ENCODE measurements at regions not wholly inside any gene's neighbourhood (a gene's known extent, or its start where the extent isn't known, plus 50 kb on each side); places are given as distances from the start of the nearest gene placed in this dataset.

- TF ChIP-seq, protein P1, sequence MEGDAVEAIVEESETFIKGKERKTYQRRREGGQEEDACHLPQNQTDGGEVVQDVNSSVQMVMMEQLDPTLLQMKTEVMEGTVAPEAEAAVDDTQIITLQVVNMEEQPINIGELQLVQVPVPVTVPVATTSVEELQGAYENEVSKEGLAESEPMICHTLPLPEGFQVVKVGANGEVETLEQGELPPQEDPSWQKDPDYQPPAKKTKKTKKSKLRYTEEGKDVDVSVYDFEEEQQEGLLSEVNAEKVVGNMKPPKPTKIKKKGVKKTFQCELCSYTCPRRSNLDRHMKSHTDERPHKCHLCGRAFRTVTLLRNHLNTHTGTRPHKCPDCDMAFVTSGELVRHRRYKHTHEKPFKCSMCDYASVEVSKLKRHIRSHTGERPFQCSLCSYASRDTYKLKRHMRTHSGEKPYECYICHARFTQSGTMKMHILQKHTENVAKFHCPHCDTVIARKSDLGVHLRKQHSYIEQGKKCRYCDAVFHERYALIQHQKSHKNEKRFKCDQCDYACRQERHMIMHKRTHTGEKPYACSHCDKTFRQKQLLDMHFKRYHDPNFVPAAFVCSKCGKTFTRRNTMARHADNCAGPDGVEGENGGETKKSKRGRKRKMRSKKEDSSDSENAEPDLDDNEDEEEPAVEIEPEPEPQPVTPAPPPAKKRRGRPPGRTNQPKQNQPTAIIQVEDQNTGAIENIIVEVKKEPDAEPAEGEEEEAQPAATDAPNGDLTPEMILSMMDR (IDR thresholded peaks at IDR 0.05) = no peak
- Histone ChIP-seq H3K9me3 (no peaks in the 10 kb centered on the region), H3K27me3 (ENCODE audit: insufficient read depth in 3 of 3, low read length in 2 of 3) (no peaks in the 10 kb centered on the region), H3K4me1 (no peaks in the 10 kb centered on the region), H3K4me3 (no peak overlapping the region), H3K27ac (no peak overlapping the region), H3K36me3 (ENCODE audit: insufficient read depth in 1 of 2, low read depth in 1 of 2) (no peaks in the 10 kb centered on the region)
- 32 to 45% (median 45%) methylated on average over 2 of the region's 2 CpGs for WGBS, 3 donors
- ATAC-seq = no peak
- DNase-seq = no peak
- intact Hi-C loops (cut with DNase I) = no loop called here
Observed at GRCh38 chr11:24157316-24157715, 339.5 kb upstream of the LUZP2 start.

DNA sequence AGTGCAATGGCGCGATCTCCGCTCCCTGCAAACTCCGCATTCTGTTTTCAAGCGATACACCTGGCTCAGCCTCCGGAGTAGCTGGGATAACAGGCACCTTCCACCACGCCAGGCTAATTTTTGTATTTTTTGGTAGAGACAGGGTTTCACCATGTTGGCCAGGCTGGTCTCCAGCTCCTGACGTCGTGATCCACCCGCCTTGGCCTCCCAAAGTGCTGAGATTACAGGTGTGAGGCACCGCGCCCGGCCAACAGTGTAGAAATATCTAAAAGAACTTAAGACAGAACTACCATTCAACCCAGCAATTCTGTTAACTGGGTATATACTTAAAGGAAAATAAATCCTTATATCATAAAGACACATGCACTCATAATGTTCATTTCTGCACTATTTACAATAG is 335.3 kb upstream of the LUZP2 start:
- Histone ChIP-seq H3K9me3 (no peaks in the 10 kb centered on the region), H3K4me1 (no peaks in the 10 kb centered on the region), H3K4me3 (no peak overlapping the region), H3K36me3 (ENCODE audit: insufficient read depth in 1 of 2, low read depth in 1 of 2) (no peaks in the 10 kb centered on the region), H3K27me3 (ENCODE audit: insufficient read depth in 3 of 3, low read length in 2 of 3) (no peaks in the 10 kb centered on the region), H3K27ac (no peak overlapping the region)
- intact Hi-C loops (cut with DNase I) = no loop called here
- ATAC-seq (no peak), DNase-seq (no peak)
- TF ChIP-seq, protein P1 (IDR thresholded peaks at IDR 0.05) = no peak
- WGBS, 3 donors = 92 to 95% (median 95%) methylated on average over 13 of the region's 13 CpGs

DNA sequence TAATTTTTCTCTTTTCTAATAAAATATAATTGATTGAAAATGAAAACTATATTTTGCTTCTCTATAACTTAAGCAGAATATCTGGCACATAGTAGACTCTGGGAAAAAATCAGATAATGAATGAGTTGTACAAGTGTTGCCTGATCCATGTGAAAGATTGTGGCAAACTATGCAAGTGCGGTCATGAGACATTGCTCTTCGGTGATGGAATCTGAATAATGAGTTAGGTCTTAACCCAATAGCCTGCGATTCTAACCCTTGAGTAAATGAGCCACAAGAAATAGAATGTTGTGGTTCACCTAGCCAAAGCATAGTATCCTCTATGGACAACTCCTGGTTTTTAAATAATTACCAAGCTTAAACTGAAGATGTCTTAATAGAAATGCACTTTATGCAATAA is 333.7 kb upstream of the LUZP2 start:
- H3K4me1 ChIP-seq = no peaks in the 10 kb centered on the region
- no peak for DNase-seq
- no peaks in the 10 kb centered on the region for H3K9me3 ChIP-seq
- 89 to 95% (median 90%) methylated on average over 3 of the region's 3 CpGs for WGBS, 3 donors
- no peaks in the 10 kb centered on the region for H3K36me3 ChIP-seq (ENCODE audit: insufficient read depth in 1 of 2, low read depth in 1 of 2)
- ATAC-seq = no peak
- H3K27me3 ChIP-seq (ENCODE audit: insufficient read depth in 3 of 3, low read length in 2 of 3) = no peaks in the 10 kb centered on the region
- intact Hi-C loops (cut with DNase I) = no loop called here
- TF ChIP-seq, protein P1 (IDR thresholded peaks at IDR 0.05) = no peak
- no peak overlapping the region for H3K4me3 ChIP-seq
- no peak overlapping the region for H3K27ac ChIP-seq

- H3K27me3 ChIP-seq (ENCODE audit: insufficient read depth in 3 of 3, low read length in 2 of 3) = no peaks in the 10 kb centered on the region
- TF ChIP-seq, protein P1 (IDR thresholded peaks at IDR 0.05) = no peak
- H3K27ac ChIP-seq = no peak overlapping the region
- H3K4me1 ChIP-seq = no peaks in the 10 kb centered on the region
- H3K36me3 ChIP-seq (ENCODE audit: insufficient read depth in 1 of 2, low read depth in 1 of 2) = no peaks in the 10 kb centered on the region
- intact Hi-C loops (cut with DNase I) = no loop called here
- H3K4me3 ChIP-seq = no peak overlapping the region
- no peak for ATAC-seq
- no peaks in the 10 kb centered on the region for H3K9me3 ChIP-seq
- no peak for DNase-seq
Observed at GRCh38 chr11:24163841-24164240, 333.0 kb upstream of the LUZP2 start.

GRCh38 chr11:24171869-24172268 is 325.0 kb upstream of the LUZP2 start:
- TF ChIP-seq, protein P1 (IDR thresholded peaks at IDR 0.05) = no peak
- Histone ChIP-seq H3K27ac (no peak overlapping the region), H3K27me3 (ENCODE audit: insufficient read depth in 3 of 3, low read length in 2 of 3) (no peaks in the 10 kb centered on the region), H3K4me3 (no peak overlapping the region), H3K4me1 (no peaks in the 10 kb centered on the region), H3K36me3 (ENCODE audit: insufficient read depth in 1 of 2, low read depth in 1 of 2) (no peaks in the 10 kb centered on the region), H3K9me3 (no peaks in the 10 kb centered on the region)
- intact Hi-C loops (cut with DNase I) = no loop called here
- DNase-seq (no peak), ATAC-seq (no peak)
- WGBS, 3 donors = 54 to 71% (median 62%) methylated on average over 1 of the region's 1 CpG
